ENCODE measurements at regions not wholly inside any gene's neighbourhood (a gene's known extent, or its start where the extent isn't known, plus 50 kb on each side); places are given as distances from the start of the nearest gene placed in this dataset.

DNA sequence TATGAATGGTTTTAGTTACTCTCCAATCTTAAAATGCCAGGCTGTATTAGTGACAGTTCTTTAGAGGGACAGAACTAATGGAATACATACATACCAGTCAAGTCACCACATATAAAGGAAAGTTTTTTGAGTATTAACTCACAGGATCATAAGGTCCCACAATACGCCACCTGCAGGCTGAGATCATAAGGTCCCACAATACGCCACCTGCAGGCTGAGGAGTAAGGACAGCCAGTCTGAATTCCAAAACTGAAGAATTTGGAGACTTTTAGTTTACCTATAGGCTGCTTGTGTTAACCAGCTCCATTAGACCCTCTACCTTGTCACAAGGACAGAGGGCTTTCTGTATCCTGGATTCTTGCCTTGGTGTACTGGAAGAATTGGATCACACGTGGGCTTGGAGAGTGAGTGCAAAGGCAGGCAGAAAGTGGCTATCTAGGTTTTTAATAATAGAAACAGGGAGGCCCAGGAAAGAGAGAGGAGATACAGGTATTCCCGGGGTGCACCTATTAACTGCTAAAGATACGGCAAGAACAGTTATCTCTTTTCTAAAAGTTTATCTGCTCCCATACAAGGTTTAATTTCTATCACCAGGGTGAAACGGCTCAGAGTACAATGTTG is 234.9 kb upstream of the CYRIA start:
- no peaks in the 10 kb centered on the region for H3K36me3 ChIP-seq (ENCODE audit: control insufficient read depth, insufficient read depth, low read length)
- peak; percentile 65 for DNase-seq (ENCODE audit: low read depth)
- no peak overlapping the region for H3K4me3 ChIP-seq (ENCODE audit: low read depth, low read length)
- FAIRE-seq, result no peak
- no peaks in the 10 kb centered on the region for H3K27me3 ChIP-seq (ENCODE audit: control insufficient read depth, insufficient read depth, low read length)
- TF ChIP-seq, protein P1, sequence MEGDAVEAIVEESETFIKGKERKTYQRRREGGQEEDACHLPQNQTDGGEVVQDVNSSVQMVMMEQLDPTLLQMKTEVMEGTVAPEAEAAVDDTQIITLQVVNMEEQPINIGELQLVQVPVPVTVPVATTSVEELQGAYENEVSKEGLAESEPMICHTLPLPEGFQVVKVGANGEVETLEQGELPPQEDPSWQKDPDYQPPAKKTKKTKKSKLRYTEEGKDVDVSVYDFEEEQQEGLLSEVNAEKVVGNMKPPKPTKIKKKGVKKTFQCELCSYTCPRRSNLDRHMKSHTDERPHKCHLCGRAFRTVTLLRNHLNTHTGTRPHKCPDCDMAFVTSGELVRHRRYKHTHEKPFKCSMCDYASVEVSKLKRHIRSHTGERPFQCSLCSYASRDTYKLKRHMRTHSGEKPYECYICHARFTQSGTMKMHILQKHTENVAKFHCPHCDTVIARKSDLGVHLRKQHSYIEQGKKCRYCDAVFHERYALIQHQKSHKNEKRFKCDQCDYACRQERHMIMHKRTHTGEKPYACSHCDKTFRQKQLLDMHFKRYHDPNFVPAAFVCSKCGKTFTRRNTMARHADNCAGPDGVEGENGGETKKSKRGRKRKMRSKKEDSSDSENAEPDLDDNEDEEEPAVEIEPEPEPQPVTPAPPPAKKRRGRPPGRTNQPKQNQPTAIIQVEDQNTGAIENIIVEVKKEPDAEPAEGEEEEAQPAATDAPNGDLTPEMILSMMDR (IDR thresholded peaks at IDR 0.05; ENCODE audit: insufficient read depth, low read length, severe bottlenecking), result peak; percentile 86

DNA sequence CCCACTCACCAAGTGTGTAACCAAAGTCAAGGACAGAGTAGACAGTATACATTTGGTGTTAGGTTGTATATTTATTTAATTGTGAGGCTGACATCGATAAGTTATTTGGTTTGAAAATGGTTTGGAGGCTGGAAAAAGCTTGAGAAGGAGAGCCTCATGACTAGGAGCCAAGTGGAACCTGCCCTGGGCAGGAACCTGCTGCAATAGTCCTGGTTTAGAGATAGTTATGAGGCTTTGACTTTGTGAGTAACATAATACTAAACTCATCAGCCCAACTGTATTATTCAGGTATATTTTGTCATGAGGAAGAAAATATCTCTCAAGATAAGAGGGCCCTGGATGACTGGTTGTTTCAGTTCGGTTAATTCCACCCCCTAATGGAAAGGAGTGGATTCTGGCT is 234.3 kb upstream of the CYRIA start:
- H3K4me3 ChIP-seq (ENCODE audit: low read depth, low read length), result no peak overlapping the region
- DNase-seq (ENCODE audit: low read depth) (no peak), FAIRE-seq (no peak)
- no peaks in the 10 kb centered on the region for H3K27me3 ChIP-seq (ENCODE audit: control insufficient read depth, insufficient read depth, low read length)
- TF ChIP-seq, protein P1 (IDR thresholded peaks at IDR 0.05; ENCODE audit: insufficient read depth, low read length, severe bottlenecking), result no peak
- no peaks in the 10 kb centered on the region for H3K36me3 ChIP-seq (ENCODE audit: control insufficient read depth, insufficient read depth, low read length)

DNA sequence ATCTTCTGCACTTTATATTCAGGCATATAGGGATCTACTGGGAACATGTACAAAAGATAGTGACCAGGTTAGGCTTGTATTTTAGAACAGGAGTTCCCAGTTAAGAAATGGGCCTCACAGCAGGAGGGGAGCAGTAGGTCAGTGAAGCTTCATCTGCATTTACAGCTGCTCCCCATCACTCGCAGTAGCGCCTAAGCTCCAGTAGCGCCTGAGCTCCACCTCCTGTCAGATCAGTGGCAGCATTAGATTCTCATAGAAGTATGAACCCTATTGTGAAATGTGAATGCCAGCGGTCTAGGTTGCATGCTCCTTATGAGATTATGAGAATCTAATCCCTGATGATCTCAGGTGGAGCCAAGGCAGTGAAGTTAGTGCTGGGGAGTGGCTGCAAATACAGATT is 224.4 kb upstream of the CYRIA start:
- DNase-seq (ENCODE audit: low read depth), result no peak
- Histone ChIP-seq H3K4me3 (ENCODE audit: low read depth, low read length) (no peak overlapping the region), H3K27me3 (ENCODE audit: control insufficient read depth, insufficient read depth, low read length) (no peaks in the 10 kb centered on the region), H3K36me3 (ENCODE audit: control insufficient read depth, insufficient read depth, low read length) (no peaks in the 10 kb centered on the region)
- no peak for FAIRE-seq
- TF ChIP-seq, protein P1 (IDR thresholded peaks at IDR 0.05; ENCODE audit: insufficient read depth, low read length, severe bottlenecking), result no peak

DNA sequence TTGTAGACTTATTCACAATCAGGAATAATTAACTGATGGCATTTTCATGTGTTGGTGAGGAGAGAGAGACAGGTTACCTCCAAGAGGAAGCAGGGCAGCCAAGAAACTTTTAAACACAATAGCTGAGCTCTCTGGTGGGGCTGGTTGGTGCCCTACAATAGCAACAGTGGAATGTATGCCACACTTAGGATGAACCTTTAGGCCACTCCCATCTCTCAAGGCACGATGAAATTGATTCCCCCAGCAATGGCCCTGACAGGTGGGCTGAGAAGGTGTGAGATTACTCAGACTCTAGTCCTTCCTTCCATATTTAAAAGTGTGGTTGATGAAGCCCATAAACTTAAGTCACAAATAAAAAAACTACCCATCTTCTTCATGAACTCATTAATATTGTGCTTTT is 219.4 kb upstream of the CYRIA start:
- no peaks in the 10 kb centered on the region for H3K27me3 ChIP-seq (ENCODE audit: control insufficient read depth, insufficient read depth, low read length)
- FAIRE-seq, result no peak
- H3K4me3 ChIP-seq (ENCODE audit: low read depth, low read length), result no peak overlapping the region
- TF ChIP-seq, protein P1 (IDR thresholded peaks at IDR 0.05; ENCODE audit: insufficient read depth, low read length, severe bottlenecking), result no peak
- no peaks in the 10 kb centered on the region for H3K36me3 ChIP-seq (ENCODE audit: control insufficient read depth, insufficient read depth, low read length)
- no peak for DNase-seq (ENCODE audit: low read depth)

DNA sequence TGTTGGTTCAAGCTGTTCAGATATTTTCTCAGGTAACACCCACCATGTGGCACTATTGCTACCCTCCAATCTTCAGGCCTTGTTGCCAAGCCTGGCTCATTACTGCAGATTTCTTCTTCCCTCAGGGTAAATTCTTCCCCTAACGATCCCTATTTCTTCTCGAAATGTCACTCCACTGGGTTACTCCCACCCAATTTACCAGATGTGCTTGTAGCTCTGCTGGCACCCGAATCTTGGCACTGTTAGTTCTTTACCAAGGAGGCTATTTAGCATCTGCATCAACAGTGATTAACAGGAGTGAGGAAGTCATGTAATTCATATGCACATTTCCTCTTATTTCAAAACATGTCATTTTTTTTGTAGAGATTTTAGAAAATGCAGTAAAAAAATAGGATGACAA is 217.1 kb upstream of the CYRIA start:
- Histone ChIP-seq H3K27me3 (ENCODE audit: control insufficient read depth, insufficient read depth, low read length) (no peaks in the 10 kb centered on the region), H3K4me3 (ENCODE audit: low read depth, low read length) (no peak overlapping the region), H3K36me3 (ENCODE audit: control insufficient read depth, insufficient read depth, low read length) (no peaks in the 10 kb centered on the region)
- TF ChIP-seq, protein P1 (IDR thresholded peaks at IDR 0.05; ENCODE audit: insufficient read depth, low read length, severe bottlenecking), result no peak
- DNase-seq (ENCODE audit: low read depth), result no peak
- no peak for FAIRE-seq

DNA sequence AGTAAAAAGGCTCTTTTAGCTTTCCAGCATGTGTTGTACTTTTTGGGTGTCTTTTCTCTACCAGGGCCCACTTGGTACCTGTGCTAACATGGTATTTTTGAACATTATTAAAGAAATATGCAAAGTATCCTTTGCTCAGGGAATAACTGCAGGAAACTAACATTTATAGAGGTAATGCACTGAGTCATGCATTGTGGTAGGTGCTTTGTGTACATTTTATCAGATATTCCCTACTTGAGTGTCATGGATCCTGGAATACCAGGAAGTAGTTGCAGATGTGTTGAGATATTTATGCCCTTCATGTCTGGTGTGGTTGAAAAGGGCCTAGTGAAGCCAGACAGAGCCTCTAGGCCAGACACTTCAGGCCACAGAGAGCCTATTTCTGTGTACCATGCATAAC is 215.5 kb upstream of the CYRIA start:
- FAIRE-seq, result no peak
- H3K27me3 ChIP-seq (ENCODE audit: control insufficient read depth, insufficient read depth, low read length), result no peaks in the 10 kb centered on the region
- H3K36me3 ChIP-seq (ENCODE audit: control insufficient read depth, insufficient read depth, low read length), result no peaks in the 10 kb centered on the region
- peak; percentile 68 for DNase-seq (ENCODE audit: low read depth)
- H3K4me3 ChIP-seq (ENCODE audit: low read depth, low read length), result no peak overlapping the region
- TF ChIP-seq, protein P1 (IDR thresholded peaks at IDR 0.05; ENCODE audit: insufficient read depth, low read length, severe bottlenecking), result no peak

Data from bronchial epithelial cell (primary cell).